ENCODE measurements at regions not wholly inside any gene's neighbourhood (a gene's known extent, or its start where the extent isn't known, plus 50 kb on each side); places are given as distances from the start of the nearest gene placed in this dataset.

GRCh38 chr4:137213372-137214173 is 318.7 kb downstream of the PCDH18 start:
- no CpG with 5 or more reads among the region's 4 CpGs for WGBS (ENCODE audit: insufficient coverage)
- H3K27ac ChIP-seq (ENCODE audit: low read length), result no peak overlapping the region
- no peaks in the 10 kb centered on the region for H3K9me3 ChIP-seq (replicated peaks; ENCODE audit: control insufficient read depth, low read depth, low read length)
- no peak overlapping the region for H3K4me3 ChIP-seq (ENCODE audit: low read length)
- H3K4me1 ChIP-seq (ENCODE audit: control insufficient read depth, insufficient read depth, low read length), result no peaks in the 10 kb centered on the region
- no peak for DNase-seq
- no peaks in the 10 kb centered on the region for H3K36me3 ChIP-seq (ENCODE audit: control insufficient read depth, insufficient read depth, low read length)
- H3K27me3 ChIP-seq (ENCODE audit: control insufficient read depth, insufficient read depth, low read length), result no peaks in the 10 kb centered on the region

GRCh38 chr4:137212601-137213000 is 319.7 kb downstream of the PCDH18 start:
- no peaks in the 10 kb centered on the region for H3K9me3 ChIP-seq (replicated peaks; ENCODE audit: control insufficient read depth, low read depth, low read length)
- DNase-seq, result no peak
- no peak overlapping the region for H3K4me3 ChIP-seq (ENCODE audit: low read length)
- H3K27me3 ChIP-seq (ENCODE audit: control insufficient read depth, insufficient read depth, low read length), result no peaks in the 10 kb centered on the region
- H3K4me1 ChIP-seq (ENCODE audit: control insufficient read depth, insufficient read depth, low read length), result no peaks in the 10 kb centered on the region
- H3K36me3 ChIP-seq (ENCODE audit: control insufficient read depth, insufficient read depth, low read length), result no peaks in the 10 kb centered on the region
- no peak overlapping the region for H3K27ac ChIP-seq (ENCODE audit: low read length)

- Histone ChIP-seq H3K9me3 (replicated peaks; ENCODE audit: control insufficient read depth, low read depth, low read length) (no peaks in the 10 kb centered on the region), H3K36me3 (ENCODE audit: control insufficient read depth, insufficient read depth, low read length) (no peaks in the 10 kb centered on the region), H3K4me3 (ENCODE audit: low read length) (no peak overlapping the region), H3K27me3 (ENCODE audit: control insufficient read depth, insufficient read depth, low read length) (no peaks in the 10 kb centered on the region), H3K4me1 (ENCODE audit: control insufficient read depth, insufficient read depth, low read length) (no peaks in the 10 kb centered on the region), H3K27ac (ENCODE audit: low read length) (no peak overlapping the region)
- no CpG with 5 or more reads among the region's 2 CpGs for WGBS (ENCODE audit: insufficient coverage)
- no peak for DNase-seq
These were observed 323.1 kb downstream of the PCDH18 start for GRCh38 chr4:137209240-137209639.

GRCh38 chr4:137206781-137207180 is 325.5 kb downstream of the PCDH18 start:
- Histone ChIP-seq H3K4me1 (ENCODE audit: control insufficient read depth, insufficient read depth, low read length) (no peaks in the 10 kb centered on the region), H3K9me3 (replicated peaks; ENCODE audit: control insufficient read depth, low read depth, low read length) (no peaks in the 10 kb centered on the region), H3K27me3 (ENCODE audit: control insufficient read depth, insufficient read depth, low read length) (no peaks in the 10 kb centered on the region), H3K27ac (ENCODE audit: low read length) (no peak overlapping the region), H3K4me3 (ENCODE audit: low read length) (no peak overlapping the region), H3K36me3 (ENCODE audit: control insufficient read depth, insufficient read depth, low read length) (no peaks in the 10 kb centered on the region)
- DNase-seq, result peak; percentile 60
- no CpG with 5 or more reads among the region's 1 CpG for WGBS (ENCODE audit: insufficient coverage)

GRCh38 chr4:137203601-137204000 is 328.7 kb downstream of the PCDH18 start:
- Histone ChIP-seq H3K27ac (ENCODE audit: low read length) (no peak overlapping the region), H3K4me3 (ENCODE audit: low read length) (no peak overlapping the region), H3K4me1 (ENCODE audit: control insufficient read depth, insufficient read depth, low read length) (no peaks in the 10 kb centered on the region), H3K36me3 (ENCODE audit: control insufficient read depth, insufficient read depth, low read length) (no peaks in the 10 kb centered on the region), H3K9me3 (replicated peaks; ENCODE audit: control insufficient read depth, low read depth, low read length) (no peaks in the 10 kb centered on the region), H3K27me3 (ENCODE audit: control insufficient read depth, insufficient read depth, low read length) (no peaks in the 10 kb centered on the region)
- 88% methylated on average over 1 of the region's 2 CpGs for WGBS (ENCODE audit: insufficient coverage)
- peak; percentile 11 for DNase-seq

- Histone ChIP-seq H3K4me1 (ENCODE audit: control insufficient read depth, insufficient read depth, low read length) (no peaks in the 10 kb centered on the region), H3K36me3 (ENCODE audit: control insufficient read depth, insufficient read depth, low read length) (no peaks in the 10 kb centered on the region), H3K4me3 (ENCODE audit: low read length) (no peak overlapping the region), H3K27ac (ENCODE audit: low read length) (no peak overlapping the region), H3K27me3 (ENCODE audit: control insufficient read depth, insufficient read depth, low read length) (no peaks in the 10 kb centered on the region), H3K9me3 (replicated peaks; ENCODE audit: control insufficient read depth, low read depth, low read length) (no peaks in the 10 kb centered on the region)
- WGBS (ENCODE audit: insufficient coverage), result 33% methylated on average over 1 of the region's 2 CpGs
- no peak for DNase-seq
These were observed 332.0 kb downstream of the PCDH18 start for GRCh38 chr4:137200322-137200721.

GRCh38 chr4:137198791-137199190 is 333.5 kb downstream of the PCDH18 start:
- H3K9me3 ChIP-seq (replicated peaks; ENCODE audit: control insufficient read depth, low read depth, low read length), result no peaks in the 10 kb centered on the region
- H3K4me3 ChIP-seq (ENCODE audit: low read length), result no peak overlapping the region
- no peak for DNase-seq
- H3K4me1 ChIP-seq (ENCODE audit: control insufficient read depth, insufficient read depth, low read length), result no peaks in the 10 kb centered on the region
- no peaks in the 10 kb centered on the region for H3K27me3 ChIP-seq (ENCODE audit: control insufficient read depth, insufficient read depth, low read length)
- H3K36me3 ChIP-seq (ENCODE audit: control insufficient read depth, insufficient read depth, low read length), result no peaks in the 10 kb centered on the region
- WGBS (ENCODE audit: insufficient coverage), result 57% methylated on average over 1 of the region's 4 CpGs
- no peak overlapping the region for H3K27ac ChIP-seq (ENCODE audit: low read length)

- no peaks in the 10 kb centered on the region for H3K9me3 ChIP-seq (replicated peaks; ENCODE audit: control insufficient read depth, low read depth, low read length)
- no peaks in the 10 kb centered on the region for H3K27me3 ChIP-seq (ENCODE audit: control insufficient read depth, insufficient read depth, low read length)
- WGBS (ENCODE audit: insufficient coverage), result no CpG with 5 or more reads among the region's 1 CpG
- H3K36me3 ChIP-seq (ENCODE audit: control insufficient read depth, insufficient read depth, low read length), result no peaks in the 10 kb centered on the region
- H3K27ac ChIP-seq (ENCODE audit: low read length), result no peak overlapping the region
- DNase-seq, result no peak
- H3K4me3 ChIP-seq (ENCODE audit: low read length), result no peak overlapping the region
- no peaks in the 10 kb centered on the region for H3K4me1 ChIP-seq (ENCODE audit: control insufficient read depth, insufficient read depth, low read length)
These were observed 337.6 kb downstream of the PCDH18 start for GRCh38 chr4:137194670-137195069.

- no CpG with 5 or more reads among the region's 1 CpG for WGBS (ENCODE audit: insufficient coverage)
- H3K9me3 ChIP-seq (replicated peaks; ENCODE audit: control insufficient read depth, low read depth, low read length), result no peaks in the 10 kb centered on the region
- no peaks in the 10 kb centered on the region for H3K27me3 ChIP-seq (ENCODE audit: control insufficient read depth, insufficient read depth, low read length)
- no peak overlapping the region for H3K4me3 ChIP-seq (ENCODE audit: low read length)
- H3K36me3 ChIP-seq (ENCODE audit: control insufficient read depth, insufficient read depth, low read length), result no peaks in the 10 kb centered on the region
- no peak for DNase-seq
- H3K4me1 ChIP-seq (ENCODE audit: control insufficient read depth, insufficient read depth, low read length), result no peaks in the 10 kb centered on the region
- H3K27ac ChIP-seq (ENCODE audit: low read length), result no peak overlapping the region
These were observed 338.7 kb downstream of the PCDH18 start for GRCh38 chr4:137193564-137193963.

- Histone ChIP-seq H3K9me3 (replicated peaks; ENCODE audit: control insufficient read depth, low read depth, low read length) (no peaks in the 10 kb centered on the region), H3K4me1 (ENCODE audit: control insufficient read depth, insufficient read depth, low read length) (no peaks in the 10 kb centered on the region), H3K27me3 (ENCODE audit: control insufficient read depth, insufficient read depth, low read length) (no peaks in the 10 kb centered on the region), H3K4me3 (ENCODE audit: low read length) (no peak overlapping the region), H3K27ac (ENCODE audit: low read length) (no peak overlapping the region), H3K36me3 (ENCODE audit: control insufficient read depth, insufficient read depth, low read length) (no peaks in the 10 kb centered on the region)
- WGBS (ENCODE audit: insufficient coverage), result no CpG with 5 or more reads among the region's 1 CpG
- DNase-seq, result no peak
These were observed 350.9 kb downstream of the PCDH18 start for GRCh38 chr4:137181293-137181899.

Measured in muscle of leg (tissue), 3 donors.